HCT116 (cell line): ENCODE measurements at regions not wholly inside any gene's neighbourhood (a gene's known extent, or its start where the extent isn't known, plus 50 kb on each side); places are given as distances from the start of the nearest gene placed in this dataset.

Experiments
- ATAC-seq: fragments of 200-7000 bp; cut with Tn5 transposase; 2 replicates; pipeline ENCODE4 v1.9.1; 2020; ENCODE audit warnings: mild to moderate bottlenecking, moderate library complexity
- BruUV-seq: library from RNA; stranded (reverse); fragments of 400-500 nt; replicated peaks from 2 replicates; lab custom pipeline; 2021; lab: Mats Ljungman, UMichigan
- CTCF ChIA-PET: fragments of 300-600 bp; sonication (Branson Sonifier 250); formaldehyde crosslinking; loops from one replicate; lab custom pipeline; 2021; ENCODE audit warnings: antibody characterized with exemption; lab: Charles Lee
- POLR2A ChIA-PET: fragments of 300-600, 350-600 bp; sonication (Branson Sonifier 250); formaldehyde crosslinking; loops from one replicate; lab custom pipeline; 2021; ENCODE audit warnings: antibody characterized with exemption; lab: Charles Lee
- RAD21 ChIA-PET, 2 experiments: fragments of 300-600 bp; sonication (Branson Sonifier 250); formaldehyde crosslinking; loops; one replicate each; lab custom pipeline; 2023; ENCODE audit warnings: low total read pairs in 2 of 2; ENCODE audit not compliant: uncharacterized antibody in 2 of 2, unreplicated experiment in 2 of 2, low non-redundant PET in 1 of 2; lab: Charles Lee
- DNase-seq: peaks from one replicate; pipeline ENCODE4 v3.0.0-alpha.2; 2010; ENCODE audit warnings: low read depth, low spot score
- H2AFZ ChIP-seq: fragments of 200-600 bp; shearing (Covaris generic), sonication (generic); 2 replicates; pipeline ENCODE4 v1.6.1; 2017; ENCODE audit warnings: low read depth, mixed run types, mixed read lengths, antibody characterized with exemption, low read length; ENCODE audit not compliant: poor library complexity, severe bottlenecking
- H3K27ac ChIP-seq: 2 replicates; pipeline ENCODE4 v1.5.1; 2012; ENCODE audit warnings: low read depth, low read length
- H3K27me3 ChIP-seq: fragments of 200-600 bp; sonication (generic); 2 replicates; pipeline ENCODE4 v1.6.1; 2016; ENCODE audit warnings: mixed run types, low read length, mixed read lengths; ENCODE audit not compliant: insufficient read depth
- H3K36me3 ChIP-seq, 2 experiments: fragments of 200-500 bp in 1 of 2; fragments of 200-600 bp in 1 of 2; sonication (Bioruptor generic) in 1 of 2; sonication (generic) in 1 of 2; 2 replicates each; pipeline versions ENCODE4 v1.5.1 to v1.6.1; 2014 to 2016; ENCODE audit warnings: low read length in 2 of 2, inconsistent platforms in 1 of 2, mixed read lengths in 1 of 2, mixed run types in 1 of 2; ENCODE audit not compliant: insufficient read depth in 2 of 2, control insufficient read depth in 1 of 2
- H3K4me1 ChIP-seq, 2 experiments: fragments of 200-600 bp in 1 of 2; sonication (generic) in 1 of 2; 2 replicates each; pipeline versions ENCODE4 v1.5.1 to v1.6.1; 2012 to 2017; ENCODE audit warnings: low read length in 2 of 2, inconsistent platforms in 1 of 2, mild to moderate bottlenecking in 1 of 2, mixed read lengths in 1 of 2, mixed run types in 1 of 2, moderate library complexity in 1 of 2; ENCODE audit not compliant: insufficient read depth in 2 of 2, control insufficient read depth in 1 of 2
- H3K4me2 ChIP-seq: fragments of 200-600 bp; sonication (generic); 2 replicates; pipeline ENCODE4 v1.6.1; 2017; ENCODE audit warnings: mixed run types, low read length, mixed read lengths
- H3K4me3 ChIP-seq, 2 experiments: fragments of 200-600 bp in 1 of 2; sonication (generic) in 1 of 2; replicated peaks in 1 of 2; 2 replicates each; pipeline ENCODE4 v1.5.1; 2011 to 2016; ENCODE audit warnings: low read length in 2 of 2, control low read depth in 1 of 2, low read depth in 1 of 2, mild to moderate bottlenecking in 1 of 2, mixed read lengths in 1 of 2, mixed run types in 1 of 2
- H3K79me2 ChIP-seq: fragments of 200-600 bp; sonication (generic); 2 replicates; pipeline ENCODE4 v1.6.1; 2017; ENCODE audit warnings: mild to moderate bottlenecking, mixed run types, low read length, moderate library complexity, mixed read lengths; ENCODE audit not compliant: insufficient read depth
- H3K9ac ChIP-seq: fragments of 200-600 bp; sonication (generic); 2 replicates; pipeline ENCODE4 v1.6.1; 2016; ENCODE audit warnings: low read length, mixed read lengths
- H3K9me2 ChIP-seq: fragments of 200-600 bp; sonication (generic), shearing (Covaris generic); 2 replicates; pipeline ENCODE4 v1.6.1; 2017; ENCODE audit warnings: mixed run types, mild to moderate bottlenecking, moderate library complexity; ENCODE audit not compliant: insufficient read depth
- H3K9me3 ChIP-seq, 2 experiments: fragments of 200-500 bp in 1 of 2; fragments of 200-600 bp in 1 of 2; sonication (Bioruptor generic) in 1 of 2; sonication (generic) in 1 of 2; 2 replicates each; pipeline ENCODE4 v1.6.1; 2014 to 2017; ENCODE audit warnings: low read length in 2 of 2, mixed read lengths in 2 of 2, inconsistent platforms in 1 of 2, low read depth in 1 of 2, mild to moderate bottlenecking in 1 of 2, mixed run types in 1 of 2, moderate library complexity in 1 of 2; ENCODE audit not compliant: control insufficient read depth in 1 of 2, insufficient read depth in 1 of 2
- H4K20me1 ChIP-seq: fragments of 200-600 bp; sonication (generic), shearing (Covaris generic); 2 replicates; pipeline ENCODE4 v1.6.1; 2017; ENCODE audit warnings: mixed run types, mild to moderate bottlenecking, moderate library complexity; ENCODE audit not compliant: insufficient read depth
- EGR1 ChIP-seq: IDR thresholded peaks from 2 replicates; pipeline ENCODE4 v1.6.1; 2012; ENCODE audit warnings: low read depth
- ELF1 ChIP-seq: IDR thresholded peaks from 2 replicates; pipeline ENCODE4 v1.6.1; 2012; ENCODE audit warnings: low read depth, borderline replicate concordance
- EZH2 ChIP-seq: fragments of 200-600 bp; sonication (generic); IDR thresholded peaks from 2 replicates; pipeline ENCODE4 v1.6.1; 2017; ENCODE audit warnings: antibody characterized with exemption, mixed run types
- EZH2phosphoT487 ChIP-seq: fragments of 200-600 bp; IDR thresholded peaks from 2 replicates; pipeline ENCODE4 v1.6.1; 2018; ENCODE audit warnings: antibody characterized with exemption, borderline replicate concordance
- POLR2A ChIP-seq: IDR thresholded peaks from 2 replicates; pipeline ENCODE4 v1.7.0; 2011; ENCODE audit warnings: borderline replicate concordance; ENCODE audit not compliant: insufficient read depth, insufficient read length; ENCODE audit errors: extremely low read depth
- POLR2AphosphoS5 ChIP-seq: IDR thresholded peaks from 2 replicates; pipeline ENCODE4 v1.6.1; 2011; ENCODE audit warnings: mild to moderate bottlenecking, low read depth, low read length, moderate library complexity
- RAD21 ChIP-seq: IDR thresholded peaks from 2 replicates; pipeline ENCODE4 v1.6.1; 2012; ENCODE audit warnings: low read depth, mild to moderate bottlenecking
- SIN3A ChIP-seq: IDR thresholded peaks from 2 replicates; pipeline ENCODE4 v1.6.1; 2012; ENCODE audit warnings: low read depth
- SP1 ChIP-seq: IDR thresholded peaks from 2 replicates; pipeline ENCODE4 v1.6.1; 2012; ENCODE audit warnings: low read depth
- SRF ChIP-seq: IDR thresholded peaks from 2 replicates; pipeline ENCODE4 v1.6.1; 2012; ENCODE audit warnings: low read depth
- TCF7L2 ChIP-seq: IDR thresholded peaks from 2 replicates; pipeline ENCODE4 v1.7.0; 2011; ENCODE audit warnings: borderline replicate concordance, inconsistent platforms; ENCODE audit not compliant: insufficient read depth, insufficient read length; ENCODE audit errors: extremely low read depth
- ZFX ChIP-seq: fragments of 450-650 bp; IDR thresholded peaks from 2 replicates; pipeline ENCODE4 v1.6.1; 2017
- intact Hi-C: fragments of 100-400 bp; cut with micrococcal nuclease; formaldehyde crosslinking; loops from 2 replicates; pipeline ENCODE4 v1.10.0; 2022
- TF ChIP-seq, protein P1 (sequence below): IDR thresholded peaks from 2 replicates; pipeline ENCODE4 v1.6.1; 2012; ENCODE audit warnings: low read depth
- TF ChIP-seq, protein P2 (sequence below): IDR thresholded peaks from 2 replicates; pipeline ENCODE4 v1.6.1; 2012
- TF ChIP-seq, protein P3 (sequence below): IDR thresholded peaks from 2 replicates; pipeline ENCODE4 v1.6.1; 2012

DNA sequence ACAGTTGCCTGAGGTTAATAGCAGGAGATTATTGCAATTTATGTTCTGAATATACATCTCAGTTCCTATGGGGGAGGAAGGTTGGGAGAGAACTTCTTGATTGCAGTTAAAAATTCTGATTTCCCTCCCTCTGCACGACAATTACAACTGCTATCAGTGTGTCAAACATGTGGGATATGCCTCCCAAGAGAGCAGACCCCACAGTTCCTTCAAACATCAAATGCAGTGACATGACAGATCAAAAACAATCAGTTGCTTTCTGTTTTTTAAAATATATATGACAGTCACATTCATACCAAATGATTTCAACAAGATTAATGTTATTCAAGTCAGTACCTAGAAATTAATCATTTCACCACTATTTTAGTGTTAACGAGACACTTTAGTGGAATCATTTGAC is 639.0 kb downstream of the EDEM1 start:
- CTCF ChIA-PET: no interaction called here
- H3K9me2 ChIP-seq: no peaks in the 10 kb centered on the region

More for the DNA sequence above, 639.0 kb downstream of the EDEM1 start:
- RAD21 ChIA-PET: no interaction called here
- no peaks in the 10 kb centered on the region for H3K4me1 ChIP-seq
- ATAC-seq (no peak), DNase-seq (no peak)
- H3K9me3 ChIP-seq: no peaks in the 10 kb centered on the region
- no peak overlapping the region for H2AFZ ChIP-seq
- POLR2A ChIA-PET: no interaction called here
- intact Hi-C loops: no loop called here
- H3K27me3 ChIP-seq: no peaks in the 10 kb centered on the region
- no peaks in the 10 kb centered on the region for H3K79me2 ChIP-seq
- H3K4me2 ChIP-seq: no peak overlapping the region
- no peak overlapping the region for H3K4me3 ChIP-seq
- H3K9ac ChIP-seq: no peak overlapping the region
- H4K20me1 ChIP-seq: no peaks in the 10 kb centered on the region
- TF ChIP-seq EGR1: no peak
- no peak for TF ChIP-seq SRF
- no peak for TF ChIP-seq RAD21
- TF ChIP-seq SIN3A: no peak
- TF ChIP-seq, protein P1, sequence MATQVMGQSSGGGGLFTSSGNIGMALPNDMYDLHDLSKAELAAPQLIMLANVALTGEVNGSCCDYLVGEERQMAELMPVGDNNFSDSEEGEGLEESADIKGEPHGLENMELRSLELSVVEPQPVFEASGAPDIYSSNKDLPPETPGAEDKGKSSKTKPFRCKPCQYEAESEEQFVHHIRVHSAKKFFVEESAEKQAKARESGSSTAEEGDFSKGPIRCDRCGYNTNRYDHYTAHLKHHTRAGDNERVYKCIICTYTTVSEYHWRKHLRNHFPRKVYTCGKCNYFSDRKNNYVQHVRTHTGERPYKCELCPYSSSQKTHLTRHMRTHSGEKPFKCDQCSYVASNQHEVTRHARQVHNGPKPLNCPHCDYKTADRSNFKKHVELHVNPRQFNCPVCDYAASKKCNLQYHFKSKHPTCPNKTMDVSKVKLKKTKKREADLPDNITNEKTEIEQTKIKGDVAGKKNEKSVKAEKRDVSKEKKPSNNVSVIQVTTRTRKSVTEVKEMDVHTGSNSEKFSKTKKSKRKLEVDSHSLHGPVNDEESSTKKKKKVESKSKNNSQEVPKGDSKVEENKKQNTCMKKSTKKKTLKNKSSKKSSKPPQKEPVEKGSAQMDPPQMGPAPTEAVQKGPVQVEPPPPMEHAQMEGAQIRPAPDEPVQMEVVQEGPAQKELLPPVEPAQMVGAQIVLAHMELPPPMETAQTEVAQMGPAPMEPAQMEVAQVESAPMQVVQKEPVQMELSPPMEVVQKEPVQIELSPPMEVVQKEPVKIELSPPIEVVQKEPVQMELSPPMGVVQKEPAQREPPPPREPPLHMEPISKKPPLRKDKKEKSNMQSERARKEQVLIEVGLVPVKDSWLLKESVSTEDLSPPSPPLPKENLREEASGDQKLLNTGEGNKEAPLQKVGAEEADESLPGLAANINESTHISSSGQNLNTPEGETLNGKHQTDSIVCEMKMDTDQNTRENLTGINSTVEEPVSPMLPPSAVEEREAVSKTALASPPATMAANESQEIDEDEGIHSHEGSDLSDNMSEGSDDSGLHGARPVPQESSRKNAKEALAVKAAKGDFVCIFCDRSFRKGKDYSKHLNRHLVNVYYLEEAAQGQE: no peak
- no peak for TF ChIP-seq TCF7L2
- TF ChIP-seq ELF1: no peak
- TF ChIP-seq EZH2: no peak
- no peak for TF ChIP-seq ZFX
- no peak for TF ChIP-seq POLR2A
- TF ChIP-seq, protein P2, sequence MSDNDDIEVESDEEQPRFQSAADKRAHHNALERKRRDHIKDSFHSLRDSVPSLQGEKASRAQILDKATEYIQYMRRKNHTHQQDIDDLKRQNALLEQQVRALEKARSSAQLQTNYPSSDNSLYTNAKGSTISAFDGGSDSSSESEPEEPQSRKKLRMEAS: no peak
- TF ChIP-seq SP1: no peak
- TF ChIP-seq POLR2AphosphoS5: no peak
- TF ChIP-seq, protein P3, sequence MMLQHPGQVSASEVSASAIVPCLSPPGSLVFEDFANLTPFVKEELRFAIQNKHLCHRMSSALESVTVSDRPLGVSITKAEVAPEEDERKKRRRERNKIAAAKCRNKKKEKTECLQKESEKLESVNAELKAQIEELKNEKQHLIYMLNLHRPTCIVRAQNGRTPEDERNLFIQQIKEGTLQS: no peak
- TF ChIP-seq EZH2phosphoT487: no peak
- no peak overlapping the region for H3K27ac ChIP-seq
- H3K36me3 ChIP-seq: no peaks in the 10 kb centered on the region
- BruUV-seq: no TSS peak
